Activated CD4-positive, alpha-beta T cell treated with anti-CD3 and anti-CD28 coated beads for 48 hours (primary cell): ENCODE measurements at regions not wholly inside any gene's neighbourhood (a gene's known extent, or its start where the extent isn't known, plus 50 kb on each side); places are given as distances from the start of the nearest gene placed in this dataset.
"Not testable (repeated sequence)": the region's sequence is repeated elsewhere in the genome, so short reads cannot be mapped to it uniquely, and the experiment has no call there.

ENCODE experiments used
- DNase-seq: peaks from one replicate; pipeline ENCODE4 v3.0.0-alpha.2; 2020

DNA sequence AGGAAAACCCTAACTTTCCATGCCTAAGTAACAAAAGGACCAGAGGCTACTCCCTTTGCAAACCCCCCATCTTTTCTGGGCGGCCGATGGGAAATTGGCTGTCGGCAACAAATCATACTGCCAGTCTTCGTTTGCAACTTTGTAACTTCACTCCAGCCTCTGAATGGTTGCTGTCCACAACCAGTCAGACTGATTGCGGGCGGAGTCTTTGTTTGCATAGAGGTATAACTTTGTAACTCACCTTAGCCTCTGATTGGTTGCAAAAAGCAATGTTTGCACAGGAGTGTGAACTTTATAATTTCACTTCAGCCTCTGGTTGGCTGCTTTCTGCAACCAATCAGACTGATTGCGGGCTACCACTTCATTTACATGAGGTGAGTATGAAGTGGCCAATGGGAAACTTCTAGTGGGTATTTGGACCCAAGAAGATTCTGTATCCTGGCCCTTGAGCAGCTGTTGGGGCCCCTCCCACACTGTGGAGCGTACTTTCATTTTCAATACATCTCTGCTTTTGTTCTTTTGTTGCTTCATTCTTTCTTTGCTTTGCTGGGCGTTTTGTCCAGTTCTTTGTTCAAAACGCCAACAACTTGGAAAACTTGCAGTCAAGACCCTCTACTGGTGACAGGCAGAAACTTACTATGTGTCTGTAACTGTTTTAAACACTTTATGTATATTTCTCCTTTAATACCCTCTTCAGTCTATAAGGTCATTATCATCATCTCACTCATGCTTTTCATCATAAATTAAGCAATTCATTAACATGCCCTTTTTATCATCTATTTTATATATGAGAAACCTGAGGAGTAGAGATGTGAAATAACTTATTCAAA, 55.8 kb upstream of the PPP1R12A start:
- not testable (repeated sequence) for DNase-seq

- no peak for DNase-seq
Observed at GRCh38 chr12:79988368-79988767, 53.5 kb upstream of the PPP1R12A start.

GRCh38 chr12:79987731-79988130, 52.8 kb upstream of the PPP1R12A start:
- no peak for DNase-seq
